ENCODE measurements at regions not wholly inside any gene's neighbourhood (a gene's known extent, or its start where the extent isn't known, plus 50 kb on each side); places are given as distances from the start of the nearest gene placed in this dataset.

DNA sequence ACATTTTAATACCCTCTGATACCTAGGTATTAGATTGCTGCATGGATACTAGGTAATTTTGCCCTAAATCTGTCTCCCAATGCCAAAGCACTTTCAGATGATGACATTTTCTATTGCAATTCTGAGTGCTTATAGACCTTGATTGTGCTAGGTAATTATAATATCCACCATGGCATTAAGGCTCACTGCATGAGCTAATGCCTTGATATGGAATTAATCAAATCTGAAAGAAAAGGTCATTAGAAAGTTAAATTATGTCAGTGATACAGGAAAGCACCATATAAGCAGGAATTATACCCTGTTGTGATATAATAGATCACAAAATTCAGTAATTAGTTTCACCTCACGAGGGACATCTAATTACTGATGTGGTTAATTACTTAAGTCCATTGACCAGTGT, 521.4 kb downstream of the DNAJB9 start:
- no peaks in the 10 kb centered on the region for H3K4me1 ChIP-seq
- TF ChIP-seq, protein P1, sequence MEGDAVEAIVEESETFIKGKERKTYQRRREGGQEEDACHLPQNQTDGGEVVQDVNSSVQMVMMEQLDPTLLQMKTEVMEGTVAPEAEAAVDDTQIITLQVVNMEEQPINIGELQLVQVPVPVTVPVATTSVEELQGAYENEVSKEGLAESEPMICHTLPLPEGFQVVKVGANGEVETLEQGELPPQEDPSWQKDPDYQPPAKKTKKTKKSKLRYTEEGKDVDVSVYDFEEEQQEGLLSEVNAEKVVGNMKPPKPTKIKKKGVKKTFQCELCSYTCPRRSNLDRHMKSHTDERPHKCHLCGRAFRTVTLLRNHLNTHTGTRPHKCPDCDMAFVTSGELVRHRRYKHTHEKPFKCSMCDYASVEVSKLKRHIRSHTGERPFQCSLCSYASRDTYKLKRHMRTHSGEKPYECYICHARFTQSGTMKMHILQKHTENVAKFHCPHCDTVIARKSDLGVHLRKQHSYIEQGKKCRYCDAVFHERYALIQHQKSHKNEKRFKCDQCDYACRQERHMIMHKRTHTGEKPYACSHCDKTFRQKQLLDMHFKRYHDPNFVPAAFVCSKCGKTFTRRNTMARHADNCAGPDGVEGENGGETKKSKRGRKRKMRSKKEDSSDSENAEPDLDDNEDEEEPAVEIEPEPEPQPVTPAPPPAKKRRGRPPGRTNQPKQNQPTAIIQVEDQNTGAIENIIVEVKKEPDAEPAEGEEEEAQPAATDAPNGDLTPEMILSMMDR (IDR thresholded peaks at IDR 0.05), result no peak
- no peak for DNase-seq
- no peaks in the 10 kb centered on the region for H3K27me3 ChIP-seq
- H3K36me3 ChIP-seq, result no peaks in the 10 kb centered on the region
- intact Hi-C loops (cut with DNase I; ENCODE audit: low total_unique reads), result no loop called here
- H3K9me3 ChIP-seq, result peaks cover 0 to 3% (median 0%) of the 10 kb centered on the region in 3 donors
- H3K27ac ChIP-seq, result no peak overlapping the region
- H3K4me3 ChIP-seq, result no peak overlapping the region

DNA sequence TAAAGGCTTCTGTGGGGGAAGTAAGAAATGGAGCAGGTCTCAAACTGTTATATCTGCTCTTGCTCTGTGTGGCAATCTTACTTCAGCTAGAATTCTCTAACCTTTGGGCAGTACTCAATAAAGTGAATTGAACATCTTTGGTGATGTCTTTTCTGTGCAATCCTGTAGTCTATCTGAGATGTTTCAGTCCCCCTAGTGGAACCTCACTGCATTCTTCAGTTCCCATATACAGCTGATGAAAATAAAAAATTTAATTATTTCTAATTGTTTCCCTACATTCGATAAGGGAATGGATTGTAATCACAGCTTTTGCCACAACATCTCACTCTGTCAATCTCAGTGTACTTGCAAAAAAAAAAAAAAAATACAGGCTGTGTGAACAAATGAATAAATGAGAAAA, 522.6 kb downstream of the DNAJB9 start:
- Histone ChIP-seq H3K36me3 (no peaks in the 10 kb centered on the region), H3K9me3 (no peaks in the 10 kb centered on the region), H3K4me1 (no peaks in the 10 kb centered on the region), H3K4me3 (no peak overlapping the region), H3K27ac (no peak overlapping the region), H3K27me3 (no peaks in the 10 kb centered on the region)
- TF ChIP-seq, protein P1 (IDR thresholded peaks at IDR 0.05), result no peak
- intact Hi-C loops (cut with DNase I; ENCODE audit: low total_unique reads), result no loop called here
- no peak for DNase-seq

DNA sequence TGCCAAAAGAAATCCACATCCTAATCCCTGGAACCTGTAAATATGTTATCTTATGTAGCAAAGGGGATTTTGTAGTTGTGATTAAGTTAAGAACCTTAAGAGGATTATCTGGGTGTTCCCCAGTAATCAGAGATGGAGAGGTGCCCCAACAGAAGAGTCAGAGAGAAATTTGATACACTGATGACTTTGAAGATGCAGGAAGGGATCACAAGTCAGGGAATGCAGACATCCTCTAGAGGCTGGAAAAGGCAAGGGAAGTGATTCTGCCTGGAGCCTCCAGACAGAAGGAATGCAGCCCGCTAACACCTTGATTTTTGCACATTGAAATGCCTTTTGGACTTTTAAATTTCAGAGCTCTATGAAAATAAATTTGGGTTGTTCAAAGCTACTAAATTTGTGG, 531.7 kb downstream of the DNAJB9 start:
- H3K27me3 ChIP-seq, result no peaks in the 10 kb centered on the region
- H3K9me3 ChIP-seq, result no peaks in the 10 kb centered on the region
- H3K4me1 ChIP-seq, result no peaks in the 10 kb centered on the region
- DNase-seq, result no peak
- intact Hi-C loops (cut with DNase I; ENCODE audit: low total_unique reads), result no loop called here
- no peaks in the 10 kb centered on the region for H3K36me3 ChIP-seq
- H3K4me3 ChIP-seq, result no peak overlapping the region
- TF ChIP-seq, protein P1 (IDR thresholded peaks at IDR 0.05), result no peak
- H3K27ac ChIP-seq, result no peak overlapping the region

DNA sequence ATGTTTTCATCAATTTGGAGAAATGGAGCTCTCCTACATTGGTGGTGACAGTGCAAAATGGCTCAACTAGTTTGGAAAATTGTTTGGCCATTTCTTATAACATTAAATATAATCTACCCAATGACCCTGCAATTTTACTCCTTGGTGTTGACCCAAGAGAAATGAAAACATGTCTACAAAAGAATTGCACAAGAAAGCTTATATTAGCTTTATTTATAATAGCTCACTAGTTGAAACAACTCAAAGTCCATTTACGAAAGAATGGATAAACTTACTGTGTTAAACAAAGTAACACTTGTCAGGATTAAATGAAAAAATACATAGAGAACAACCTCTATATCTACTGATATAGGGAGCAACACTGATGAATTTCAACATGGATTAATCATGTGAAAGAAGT, 539.9 kb downstream of the DNAJB9 start:
- H3K4me3 ChIP-seq, result no peak overlapping the region
- TF ChIP-seq, protein P1 (IDR thresholded peaks at IDR 0.05), result no peak
- DNase-seq, result no peak
- no peaks in the 10 kb centered on the region for H3K9me3 ChIP-seq
- H3K36me3 ChIP-seq, result no peaks in the 10 kb centered on the region
- H3K4me1 ChIP-seq, result no peaks in the 10 kb centered on the region
- intact Hi-C loops (cut with DNase I; ENCODE audit: low total_unique reads), result no loop called here
- no peaks in the 10 kb centered on the region for H3K27me3 ChIP-seq
- no peak overlapping the region for H3K27ac ChIP-seq

DNA sequence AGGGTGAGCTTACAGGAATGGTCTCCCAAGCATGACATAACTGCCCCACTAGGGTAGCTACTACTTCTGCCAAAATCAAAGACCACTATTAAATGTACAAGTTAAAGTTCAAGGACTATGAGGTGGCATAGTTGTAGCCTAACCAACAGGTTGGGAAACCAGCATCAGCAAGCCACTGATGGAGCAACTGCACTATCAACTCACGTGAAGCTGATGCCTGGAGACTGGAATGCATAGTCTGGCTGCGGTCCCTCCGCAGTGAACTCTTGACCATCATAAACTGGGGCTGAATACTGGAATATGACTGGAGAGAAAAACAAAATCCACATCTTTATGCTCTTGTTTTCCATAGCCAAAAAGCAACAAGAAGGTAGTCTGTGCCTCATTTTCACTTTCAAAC, 541.4 kb downstream of the DNAJB9 start:
- H3K36me3 ChIP-seq, result no peaks in the 10 kb centered on the region
- TF ChIP-seq, protein P1 (IDR thresholded peaks at IDR 0.05), result no peak
- no peaks in the 10 kb centered on the region for H3K9me3 ChIP-seq
- H3K4me1 ChIP-seq, result no peaks in the 10 kb centered on the region
- H3K27ac ChIP-seq, result no peak overlapping the region
- DNase-seq, result no peak
- H3K4me3 ChIP-seq, result no peak overlapping the region
- no peaks in the 10 kb centered on the region for H3K27me3 ChIP-seq
- intact Hi-C loops (cut with DNase I; ENCODE audit: low total_unique reads), result no loop called here

DNA sequence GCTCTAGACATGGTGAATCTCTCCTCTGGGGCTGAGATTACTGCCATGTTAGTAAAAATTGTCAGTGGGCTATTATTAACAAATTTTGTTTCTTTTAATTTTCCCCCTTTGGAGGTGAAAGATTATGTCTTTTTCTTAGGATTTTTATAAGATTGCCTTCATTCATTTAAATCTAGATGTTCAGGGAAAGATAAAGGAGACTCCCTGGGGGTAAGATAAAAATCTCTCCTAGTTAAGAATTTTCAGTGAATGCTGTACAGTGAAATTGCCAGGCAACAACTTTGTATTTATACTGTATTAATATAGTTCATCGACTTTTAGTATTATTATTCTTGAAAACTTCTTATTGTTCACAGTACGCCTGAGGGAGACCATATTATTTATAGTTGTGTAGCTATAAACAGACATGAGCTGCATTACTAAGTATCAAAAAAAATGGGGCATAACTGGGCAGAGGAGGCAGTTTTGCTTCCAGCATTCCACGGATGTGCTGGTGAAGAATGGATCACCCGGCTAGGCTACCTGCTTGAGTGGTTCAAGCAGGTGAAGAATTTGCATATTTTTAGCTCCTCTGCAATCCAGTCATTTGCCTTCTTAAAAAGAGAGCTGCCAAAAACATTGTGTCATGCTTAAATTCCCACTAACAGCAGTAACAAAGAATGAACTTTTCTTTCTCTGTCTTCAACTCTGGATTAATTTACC, 552.1 kb downstream of the DNAJB9 start:
- H3K4me1 ChIP-seq, result no peaks in the 10 kb centered on the region
- TF ChIP-seq, protein P1 (IDR thresholded peaks at IDR 0.05), result no peak
- no peak overlapping the region for H3K27ac ChIP-seq
- H3K9me3 ChIP-seq, result no peaks in the 10 kb centered on the region
- no peaks in the 10 kb centered on the region for H3K27me3 ChIP-seq
- intact Hi-C loops (cut with DNase I; ENCODE audit: low total_unique reads), result no loop called here
- DNase-seq, result no peak
- no peak overlapping the region for H3K4me3 ChIP-seq
- H3K36me3 ChIP-seq, result no peaks in the 10 kb centered on the region

All from tibial artery (tissue), 4 donors.